Stomach (tissue), 8 donors: ENCODE measurements at regions not wholly inside any gene's neighbourhood (a gene's known extent, or its start where the extent isn't known, plus 50 kb on each side); places are given as distances from the start of the nearest gene placed in this dataset.
"Not testable (repeated sequence)": the region's sequence is repeated elsewhere in the genome, so short reads cannot be mapped to it uniquely, and the experiment has no call there.

Experiments
- DNase-seq, 2 donors: peaks; one replicate each; pipeline versions ENCODE4 v3.0.0 to v3.0.0-alpha.2; 2013 to 2019
- H3K27ac ChIP-seq, 5 donors: fragments of 200-600 bp in 4 of 5; sonication (generic) in 4 of 5; one replicate each; pipeline ENCODE4 v1.5.1; 2013 to 2019; ENCODE audit warnings: mild to moderate bottlenecking in 1 of 5, moderate library complexity in 1 of 5
- H3K27me3 ChIP-seq, 3 donors: fragments of 200-600 bp; sonication (generic); one replicate each; pipeline ENCODE4 v1.5.1; 2017 to 2019; ENCODE audit warnings: mixed run types in 1 of 3
- H3K36me3 ChIP-seq, 4 donors: fragments of 200-600 bp; sonication (generic); 1 replicate in 3 of 4; 2 replicates in 1 of 4; pipeline ENCODE4 v1.5.1; 2016 to 2019
- H3K4me1 ChIP-seq, 4 donors: fragments of 200-600 bp; sonication (generic); one replicate each; pipeline ENCODE4 v1.5.1; 2016 to 2019
- H3K4me3 ChIP-seq, 4 donors: fragments of 200-600 bp; sonication (generic) in 3 of 4; one replicate each; pipeline ENCODE4 v1.5.1; 2016 to 2019; ENCODE audit warnings: mild to moderate bottlenecking in 1 of 4
- H3K9me3 ChIP-seq, 4 donors: fragments of 200-600 bp; sonication (generic); one replicate each; pipeline ENCODE4 v1.5.1; 2016 to 2019
- WGBS, 5 donors: extraction: QIAGEN DNeasy Blood & Tissue Kit in 3 of 5; methylation state at CpG; one replicate each; pipeline versions ENCODE4 v1.1.5 to v1.1.7; 2013 to 2018; 5-methylcytosine and 5-hydroxymethylcytosine counted together
- intact Hi-C: fragments of 100-400 bp; cut with DNase I; formaldehyde crosslinking; loops from one replicate; pipeline ENCODE4 v1.15.1; 2023; ENCODE audit warnings: low total_unique reads
- donor health status: healthy with polysubstance abuse.
- donor health status: Bipolar disorder and iron deficiency.
- donor health status: healthy.

DNA sequence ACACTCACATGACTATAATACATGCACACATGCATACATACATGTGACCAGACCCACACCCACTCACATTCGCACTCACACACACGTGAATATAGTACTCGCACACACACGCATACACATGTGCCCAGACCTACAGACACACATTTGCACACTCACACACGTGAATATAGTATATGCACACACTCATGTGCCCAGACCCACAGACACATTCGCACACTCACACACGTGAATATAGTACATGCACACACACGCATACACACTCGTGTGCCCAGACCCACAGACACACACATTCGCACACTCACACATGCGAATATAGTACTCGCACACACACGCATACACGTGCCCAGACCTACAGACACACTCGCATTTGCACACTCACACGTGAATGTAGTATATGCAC, 186.9 kb downstream of the NPIPB11 start:
- peaks cover 0 to 11% (median 2%) of the 10 kb centered on the region in 4 donors for H3K4me1 ChIP-seq
- H3K27me3 ChIP-seq, H3K27ac ChIP-seq, H3K4me3 ChIP-seq, DNase-seq, H3K36me3 ChIP-seq, intact Hi-C loops, H3K9me3 ChIP-seq: not testable (repeated sequence)
- 91 to 97% (median 96%) methylated on average over 16 of the region's 16 CpGs for WGBS, 5 donors

- intact Hi-C loops, H3K4me3 ChIP-seq, H3K9me3 ChIP-seq, H3K36me3 ChIP-seq, DNase-seq, H3K27me3 ChIP-seq, H3K27ac ChIP-seq: not testable (repeated sequence)
- WGBS, 5 donors: 91 to 100% (median 95%) methylated on average over 7 to 23 of the region's 26 CpGs
- peaks cover 0 to 11% (median 2%) of the 10 kb centered on the region in 4 donors for H3K4me1 ChIP-seq
Observed at GRCh38 chr16:29218649-29219048, 187.9 kb downstream of the NPIPB11 start.

DNA sequence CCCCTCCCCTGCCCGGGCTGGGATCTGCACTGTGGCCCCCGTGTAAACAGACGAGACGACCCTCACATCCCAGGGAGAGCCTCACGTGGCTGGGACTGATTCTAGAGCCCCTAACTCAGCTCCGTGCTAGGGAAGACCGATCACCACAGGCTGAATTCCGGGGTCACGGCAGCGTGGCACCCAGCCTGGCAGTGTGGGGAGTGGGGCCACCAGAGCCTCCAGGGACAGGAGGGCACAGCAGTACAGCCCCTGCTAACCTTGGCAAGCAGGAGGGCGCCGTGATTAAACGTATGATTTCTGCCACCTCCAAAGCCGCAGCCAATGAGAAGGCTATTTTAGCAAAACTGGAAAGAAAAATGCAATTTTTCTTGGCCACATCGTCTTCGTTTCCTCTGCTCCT, 188.3 kb downstream of the NPIPB11 start:
- H3K9me3 ChIP-seq, H3K36me3 ChIP-seq, H3K27ac ChIP-seq, DNase-seq, H3K4me3 ChIP-seq, H3K27me3 ChIP-seq, intact Hi-C loops: not testable (repeated sequence)
- peaks cover 0 to 11% (median 2%) of the 10 kb centered on the region in 4 donors for H3K4me1 ChIP-seq
- WGBS, 5 donors: 89 to 93% (median 91%) methylated on average over 3 to 9 of the region's 16 CpGs; no CpG with 5 or more reads in 1 of the 5 donors

GRCh38 chr16:29217752-29218126, 188.8 kb downstream of the NPIPB11 start:
- H3K9me3 ChIP-seq, H3K4me3 ChIP-seq, H3K27me3 ChIP-seq, intact Hi-C loops, H3K27ac ChIP-seq, H3K36me3 ChIP-seq, DNase-seq: not testable (repeated sequence)
- 87 to 96% (median 89%) methylated on average over 13 to 14 of the region's 16 CpGs for WGBS, 5 donors
- H3K4me1 ChIP-seq: peaks cover 0 to 11% (median 2%) of the 10 kb centered on the region in 4 donors

- H3K27ac ChIP-seq, intact Hi-C loops, H3K4me3 ChIP-seq, DNase-seq, H3K27me3 ChIP-seq, H3K9me3 ChIP-seq, H3K36me3 ChIP-seq: not testable (repeated sequence)
- peaks cover 0 to 11% (median 2%) of the 10 kb centered on the region in 4 donors for H3K4me1 ChIP-seq
- 90 to 94% (median 91%) methylated on average over 22 of the region's 22 CpGs for WGBS, 5 donors
Observed at GRCh38 chr16:29217104-29217751, 189.3 kb downstream of the NPIPB11 start.

- H3K4me3 ChIP-seq, H3K36me3 ChIP-seq, H3K27ac ChIP-seq, H3K27me3 ChIP-seq, H3K9me3 ChIP-seq, intact Hi-C loops, DNase-seq, H3K4me1 ChIP-seq: not testable (repeated sequence)
- 77 to 81% (median 80%) methylated on average over 3 of the region's 3 CpGs for WGBS, 5 donors
Observed at GRCh38 chr16:29213770-29214169, 192.7 kb downstream of the NPIPB11 start.

GRCh38 chr16:29213251-29213650, 193.3 kb downstream of the NPIPB11 start:
- 77 to 88% (median 80%) methylated on average over 5 to 6 of the region's 6 CpGs for WGBS, 5 donors
- H3K27me3 ChIP-seq, H3K9me3 ChIP-seq, H3K27ac ChIP-seq, H3K4me1 ChIP-seq, H3K4me3 ChIP-seq, DNase-seq, intact Hi-C loops, H3K36me3 ChIP-seq: not testable (repeated sequence)

GRCh38 chr16:29212084-29213027, 194.2 kb downstream of the NPIPB11 start:
- not testable (repeated sequence) for H3K36me3 ChIP-seq

GRCh38 chr16:29211456-29211855, 195.1 kb downstream of the NPIPB11 start:
- DNase-seq, H3K27ac ChIP-seq, intact Hi-C loops: not testable (repeated sequence)

More at GRCh38 chr16:29212084-29213027, 194.2 kb downstream of the NPIPB11 start:
- H3K4me3 ChIP-seq, H3K4me1 ChIP-seq, DNase-seq, intact Hi-C loops, H3K27me3 ChIP-seq, H3K27ac ChIP-seq, H3K9me3 ChIP-seq: not testable (repeated sequence)
- whole genome bisulfite sequencing, 5 donors: 82 to 89% (median 86%) methylated on average over 20 to 21 of the region's 21 CpGs

DNA sequence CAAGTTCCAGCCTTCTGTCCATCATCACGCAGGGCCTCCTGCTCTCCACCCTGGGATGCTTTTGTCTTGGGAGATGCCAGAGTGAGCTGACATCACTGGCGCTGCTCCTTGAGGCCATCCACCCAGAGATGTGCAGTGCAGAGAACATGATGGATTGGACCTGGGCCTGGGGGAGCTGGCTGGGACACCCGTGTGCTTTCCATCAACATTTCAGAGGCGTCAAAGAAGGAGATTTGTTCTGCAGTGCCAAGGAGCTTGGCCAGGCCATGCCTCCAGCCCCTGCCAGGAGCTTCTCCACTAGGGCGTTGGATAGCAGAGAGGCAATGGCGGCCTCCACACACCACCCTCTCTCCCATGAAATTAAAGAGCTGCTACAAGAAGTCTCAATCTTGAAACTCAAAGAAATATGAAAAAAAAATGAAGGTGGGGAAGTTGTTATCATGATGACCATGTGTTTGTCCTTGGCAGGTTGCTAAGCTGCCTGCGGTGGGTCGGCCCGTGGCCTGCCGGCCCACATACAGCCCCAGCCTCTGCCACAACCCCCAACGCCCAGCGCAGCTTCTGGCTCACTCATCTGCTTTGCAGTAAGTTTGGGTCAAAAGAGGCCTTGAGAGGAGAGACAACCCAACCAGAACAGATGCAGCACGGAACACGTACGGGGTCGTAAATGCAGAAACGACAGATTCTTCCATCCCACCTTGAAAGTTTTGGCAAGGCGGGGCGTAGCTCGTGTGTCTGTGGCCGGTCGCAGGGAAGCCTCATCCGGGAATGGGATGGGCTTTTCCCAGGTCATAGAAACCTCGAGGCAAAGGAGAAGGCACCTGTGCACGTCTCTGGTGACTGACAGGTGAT, 196.0 kb downstream of the NPIPB11 start:
- H3K27me3 ChIP-seq, H3K4me3 ChIP-seq, H3K36me3 ChIP-seq, DNase-seq, H3K4me1 ChIP-seq, intact Hi-C loops, H3K27ac ChIP-seq, H3K9me3 ChIP-seq: not testable (repeated sequence)
- WGBS, 5 donors: 84 to 90% (median 87%) methylated on average over 20 to 22 of the region's 25 CpGs

More at GRCh38 chr16:29211456-29211855, 195.1 kb downstream of the NPIPB11 start:
- H3K4me3 ChIP-seq, H3K27me3 ChIP-seq, H3K36me3 ChIP-seq, H3K9me3 ChIP-seq, H3K4me1 ChIP-seq: not testable (repeated sequence)
- WGBS, 5 donors: 86 to 94% (median 92%) methylated on average over 12 of the region's 12 CpGs

- DNase-seq, H3K9me3 ChIP-seq, H3K36me3 ChIP-seq, H3K27ac ChIP-seq, H3K27me3 ChIP-seq, intact Hi-C loops, H3K4me3 ChIP-seq: not testable (repeated sequence)
- WGBS, 5 donors: 76 to 82% (median 78%) methylated on average over 3 of the region's 3 CpGs
- H3K4me1 ChIP-seq: peaks cover 0 to 23% (median 7%) of the 10 kb centered on the region in 4 donors
Observed at GRCh38 chr16:29206120-29206519, 200.4 kb downstream of the NPIPB11 start.
